GM18870 (cell line): ENCODE measurements at regions not wholly inside any gene's neighbourhood (a gene's known extent, or its start where the extent isn't known, plus 50 kb on each side); places are given as distances from the start of the nearest gene placed in this dataset.
A peak's percentile ranks its signal among the peaks of the same experiment; 100 is the strongest.
"Not testable (repeated sequence)": the region's sequence is repeated elsewhere in the genome, so short reads cannot be mapped to it uniquely, and the experiment has no call there.

Experiments used
- ATAC-seq: cut with Tn5 transposase; IDR thresholded peaks from one replicate; pipeline ENCODE4 v1.9.1; 2021; ENCODE audit warnings: moderate library complexity; ENCODE audit not compliant: unreplicated experiment

- no peak for ATAC-seq
Observed at GRCh38 chr10:52368725-52369124, 54.6 kb downstream of the DKK1 start.

- ATAC-seq, result not testable (repeated sequence)
Observed at GRCh38 chr10:52374207-52374606, 60.1 kb downstream of the DKK1 start.

GRCh38 chr10:52376694-52377354 lies 62.7 kb downstream of the DKK1 start:
- ATAC-seq, result no peak

GRCh38 chr10:52378124-52378523 lies 64.0 kb downstream of the DKK1 start:
- ATAC-seq, result no peak

- no peak for ATAC-seq
Observed at GRCh38 chr10:52379287-52379686, 65.2 kb downstream of the DKK1 start.

GRCh38 chr10:52383088-52383487 lies 69.0 kb downstream of the DKK1 start:
- no peak for ATAC-seq

- ATAC-seq, result no peak
Observed at GRCh38 chr10:52387744-52388143, 73.7 kb downstream of the DKK1 start.

GRCh38 chr10:52390388-52390787 lies 76.3 kb downstream of the DKK1 start:
- ATAC-seq, result no peak

GRCh38 chr10:52391927-52392602 lies 78.0 kb downstream of the DKK1 start:
- no peak for ATAC-seq

- no peak for ATAC-seq
Observed at GRCh38 chr10:52394246-52394645, 80.2 kb downstream of the DKK1 start.

GRCh38 chr10:52400562-52400961 lies 86.5 kb downstream of the DKK1 start:
- ATAC-seq, result no peak

GRCh38 chr10:52403801-52404200 lies 89.7 kb downstream of the DKK1 start:
- ATAC-seq, result not testable (repeated sequence)

GRCh38 chr10:52409195-52409594 lies 95.1 kb downstream of the DKK1 start:
- ATAC-seq, result no peak

GRCh38 chr10:52409928-52410327 lies 95.8 kb downstream of the DKK1 start:
- ATAC-seq, result no peak

- ATAC-seq, result no peak
Observed at GRCh38 chr10:52410916-52411315, 96.8 kb downstream of the DKK1 start.

- no peak for ATAC-seq
Observed at GRCh38 chr10:52419281-52419680, 105.2 kb downstream of the DKK1 start.

- no peak for ATAC-seq
Observed at GRCh38 chr10:52420656-52421055, 106.6 kb downstream of the DKK1 start.

- no peak for ATAC-seq
Observed at GRCh38 chr10:52423369-52423768, 109.3 kb downstream of the DKK1 start.

- ATAC-seq, result no peak
Observed at GRCh38 chr10:52424341-52424740, 110.3 kb downstream of the DKK1 start.

GRCh38 chr10:52434734-52435133 lies 120.7 kb downstream of the DKK1 start:
- ATAC-seq, result no peak

- no peak for ATAC-seq
Observed at GRCh38 chr10:52436664-52437063, 122.6 kb downstream of the DKK1 start.

- peak; percentile 97 for ATAC-seq
Observed at GRCh38 chr10:52437205-52437646, 123.1 kb downstream of the DKK1 start.

GRCh38 chr10:52438119-52438518 lies 124.0 kb downstream of the DKK1 start:
- ATAC-seq, result no peak
